Osteoblast (primary cell): ENCODE measurements at regions not wholly inside any gene's neighbourhood (a gene's known extent, or its start where the extent isn't known, plus 50 kb on each side); places are given as distances from the start of the nearest gene placed in this dataset.

Source experiments
- DNase-seq: peaks from one replicate; pipeline ENCODE4 v3.0.0; 2011; ENCODE audit warnings: low spot score, mixed read lengths; ENCODE audit not compliant: insufficient read length; ENCODE audit errors: missing footprints
- H2AFZ ChIP-seq: 2 replicates; pipeline ENCODE4 v1.6.0; 2011; ENCODE audit warnings: mild to moderate bottlenecking, low read length
- H3K27ac ChIP-seq: 2 replicates; pipeline ENCODE4 v1.5.1; 2011; ENCODE audit warnings: mild to moderate bottlenecking, low read depth, low read length, moderate library complexity
- H3K27me3 ChIP-seq: 2 replicates; pipeline ENCODE4 v1.6.0; 2012; ENCODE audit warnings: mild to moderate bottlenecking, control low read depth, inconsistent platforms, low read length, moderate library complexity; ENCODE audit not compliant: insufficient read depth
- H3K36me3 ChIP-seq: 2 replicates; pipeline ENCODE4 v1.5.1; 2011; ENCODE audit warnings: mild to moderate bottlenecking, low read length, control low read depth, moderate library complexity; ENCODE audit not compliant: insufficient read depth
- H3K4me1 ChIP-seq: 2 replicates; pipeline ENCODE4 v1.5.1; 2011; ENCODE audit warnings: mild to moderate bottlenecking, low read length, control low read depth, moderate library complexity; ENCODE audit not compliant: insufficient read depth
- H3K4me2 ChIP-seq: 2 replicates; pipeline ENCODE4 v1.6.0; 2011; ENCODE audit warnings: mild to moderate bottlenecking, low read length; ENCODE audit not compliant: insufficient read depth
- H3K4me3 ChIP-seq: fragments of 200-600 bp; sonication (generic); 3 replicates; pipeline ENCODE4 v1.5.1; 2012; ENCODE audit warnings: mild to moderate bottlenecking, low read length, inconsistent platforms; ENCODE audit not compliant: insufficient read depth
- H3K79me2 ChIP-seq: 2 replicates; pipeline ENCODE4 v1.6.0; 2012; ENCODE audit warnings: mild to moderate bottlenecking, low read length, control low read depth, inconsistent platforms; ENCODE audit not compliant: insufficient read depth
- H3K9me3 ChIP-seq: 2 replicates; pipeline ENCODE4 v1.5.1; 2011; ENCODE audit warnings: low read depth, low read length, control low read depth
- H4K20me1 ChIP-seq: 2 replicates; pipeline ENCODE4 v1.6.0; 2012; ENCODE audit warnings: mild to moderate bottlenecking, low read length, control low read depth; ENCODE audit not compliant: insufficient read depth
- CTCF ChIP-seq: IDR thresholded peaks from 2 replicates; pipeline ENCODE4 v1.5.1; 2011; ENCODE audit warnings: mild to moderate bottlenecking, low read depth, low read length, moderate library complexity; ENCODE audit errors: extremely low read depth

GRCh38 chr10:108362296-108362695 is 1197.8 kb upstream of the SORCS1 start:
- no peak for TF ChIP-seq CTCF

GRCh38 chr10:108360187-108360586 is 1195.7 kb upstream of the SORCS1 start:
- Histone ChIP-seq H4K20me1 (no peaks in the 10 kb centered on the region), H3K79me2 (no peaks in the 10 kb centered on the region), H3K4me1 (no peaks in the 10 kb centered on the region), H3K4me3 (no peak overlapping the region), H3K4me2 (no peak overlapping the region), H3K9me3 (no peaks in the 10 kb centered on the region), H3K27me3 (no peaks in the 10 kb centered on the region), H3K27ac (no peak overlapping the region), H2AFZ (no peak overlapping the region), H3K36me3 (no peaks in the 10 kb centered on the region)
- no peak for TF ChIP-seq CTCF
- no peak for DNase-seq

More at GRCh38 chr10:108362296-108362695, 1197.8 kb upstream of the SORCS1 start:
- H3K36me3 ChIP-seq = no peaks in the 10 kb centered on the region
- no peaks in the 10 kb centered on the region for H3K9me3 ChIP-seq
- DNase-seq = no peak
- H2AFZ ChIP-seq = no peak overlapping the region
- H3K4me2 ChIP-seq = no peak overlapping the region
- no peaks in the 10 kb centered on the region for H3K27me3 ChIP-seq
- H4K20me1 ChIP-seq = no peaks in the 10 kb centered on the region
- no peak overlapping the region for H3K27ac ChIP-seq
- no peak overlapping the region for H3K4me3 ChIP-seq
- H3K79me2 ChIP-seq = no peaks in the 10 kb centered on the region
- H3K4me1 ChIP-seq = no peaks in the 10 kb centered on the region

DNA sequence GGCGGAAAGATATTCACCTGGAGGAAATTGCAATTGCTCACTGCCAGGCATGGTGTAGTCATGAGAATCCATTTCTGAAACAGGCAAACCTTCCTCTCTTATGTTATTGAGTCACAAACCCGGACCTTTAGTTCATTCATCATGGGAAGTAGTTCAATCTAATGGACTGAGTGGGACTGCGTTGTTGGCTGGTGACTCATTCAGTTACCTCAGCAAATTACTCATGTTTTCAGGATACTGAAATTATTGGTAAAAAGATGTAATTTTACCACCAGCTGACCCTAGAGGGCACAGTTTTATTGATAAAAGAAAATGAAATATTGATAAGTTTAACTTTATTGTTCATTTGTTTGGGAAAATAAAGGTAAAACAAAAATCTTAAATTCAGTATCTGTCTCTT is 1194.4 kb upstream of the SORCS1 start:
- no peaks in the 10 kb centered on the region for H3K79me2 ChIP-seq
- no peak for DNase-seq
- no peaks in the 10 kb centered on the region for H4K20me1 ChIP-seq
- no peak overlapping the region for H3K27ac ChIP-seq
- H3K27me3 ChIP-seq = no peaks in the 10 kb centered on the region
- H3K4me1 ChIP-seq = no peaks in the 10 kb centered on the region
- no peak overlapping the region for H2AFZ ChIP-seq
- no peak overlapping the region for H3K4me2 ChIP-seq
- H3K9me3 ChIP-seq = no peaks in the 10 kb centered on the region
- no peak overlapping the region for H3K4me3 ChIP-seq
- no peaks in the 10 kb centered on the region for H3K36me3 ChIP-seq
- no peak for TF ChIP-seq CTCF

DNA sequence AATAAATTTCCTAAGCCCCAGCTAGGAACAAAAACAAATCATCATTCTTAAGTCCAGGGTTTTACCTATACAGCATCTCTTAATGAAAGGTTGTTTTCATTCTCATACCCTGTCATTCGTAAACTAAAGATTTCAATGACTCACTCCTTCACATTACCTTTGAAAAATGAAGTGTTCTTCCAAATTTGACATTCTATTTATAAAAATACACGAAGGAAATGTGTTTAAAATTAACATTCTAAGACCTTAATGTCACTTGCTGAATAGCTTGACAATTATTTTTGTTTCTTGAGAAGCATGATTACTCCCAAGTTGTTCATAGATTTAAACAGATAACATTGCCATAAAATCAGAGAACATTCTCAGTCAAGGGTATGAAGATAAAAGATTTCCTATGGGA is 1188.3 kb upstream of the SORCS1 start:
- H3K27me3 ChIP-seq = no peaks in the 10 kb centered on the region
- no peak overlapping the region for H3K4me3 ChIP-seq
- H2AFZ ChIP-seq = no peak overlapping the region
- no peak for TF ChIP-seq CTCF
- no peaks in the 10 kb centered on the region for H4K20me1 ChIP-seq
- DNase-seq = no peak
- no peak overlapping the region for H3K27ac ChIP-seq
- H3K4me1 ChIP-seq = no peaks in the 10 kb centered on the region
- no peaks in the 10 kb centered on the region for H3K79me2 ChIP-seq
- H3K36me3 ChIP-seq = no peaks in the 10 kb centered on the region
- no peaks in the 10 kb centered on the region for H3K9me3 ChIP-seq
- H3K4me2 ChIP-seq = no peak overlapping the region
